Thoracic aorta (tissue), 2 donors: ENCODE measurements at regions not wholly inside any gene's neighbourhood (a gene's known extent, or its start where the extent isn't known, plus 50 kb on each side); places are given as distances from the start of the nearest gene placed in this dataset.

ENCODE experiments used
- ATAC-seq: fragments of 150-250 bp; one replicate; pipeline ENCODE4 v1.8.0; 2017; ENCODE audit warnings: low read depth; ENCODE audit not compliant: insufficient number of reproducible peaks, low FRiP score
- DNase-seq: peaks from one replicate; pipeline ENCODE4 v3.0.0-alpha.2; 2020; ENCODE audit warnings: low spot score
- H3K27ac ChIP-seq, 2 donors: fragments of 200-600 bp; sonication (generic); 1 replicate in 1 of 2; 2 replicates in 1 of 2; pipeline ENCODE4 v1.5.1; 2016; ENCODE audit warnings: mild to moderate bottlenecking in 2 of 2, moderate library complexity in 2 of 2
- H3K27me3 ChIP-seq: fragments of 200-600 bp; sonication (generic); replicated peaks from 2 replicates; pipeline ENCODE4 v1.6.0; 2016; ENCODE audit warnings: mild to moderate bottlenecking; ENCODE audit not compliant: insufficient read depth
- H3K36me3 ChIP-seq: fragments of 200-600 bp; sonication (generic); one replicate; pipeline ENCODE4 v1.5.1; 2016
- H3K4me1 ChIP-seq, 2 donors: fragments of 200-600 bp; sonication (generic); 1 replicate in 1 of 2; 2 replicates in 1 of 2; pipeline versions ENCODE4 v1.5.1 to v1.6.0; 2016; ENCODE audit warnings: low read depth in 2 of 2, mild to moderate bottlenecking in 1 of 2; ENCODE audit not compliant: control insufficient read depth in 1 of 2
- H3K4me3 ChIP-seq: fragments of 200-600 bp; sonication (generic); 2 replicates; pipeline ENCODE4 v1.5.1; 2016; ENCODE audit warnings: mild to moderate bottlenecking
- H3K9me3 ChIP-seq: fragments of 200-600 bp; sonication (generic); 2 replicates; pipeline ENCODE4 v1.5.1; 2016
- CTCF ChIP-seq: fragments of 200-600 bp; sonication (generic); IDR thresholded peaks from one replicate; pipeline ENCODE4 v1.5.1; 2019; ENCODE audit warnings: antibody characterized with exemption

GRCh38 chr9:73665253-73665652 lies 513.6 kb downstream of the ANXA1 start:
- TF ChIP-seq CTCF, result no peak
- no peaks in the 10 kb centered on the region for H3K36me3 ChIP-seq
- no peak overlapping the region for H3K4me3 ChIP-seq
- H3K27me3 ChIP-seq, result no peaks in the 10 kb centered on the region
- H3K4me1 ChIP-seq, result no peaks in the 10 kb centered on the region
- no peak overlapping the region for H3K27ac ChIP-seq
- DNase-seq (no peak), ATAC-seq (no peak)
- H3K9me3 ChIP-seq, result no peaks in the 10 kb centered on the region

- no peak for ATAC-seq
- Histone ChIP-seq H3K36me3 (no peaks in the 10 kb centered on the region), H3K4me3 (no peak overlapping the region), H3K4me1 (no peaks in the 10 kb centered on the region), H3K9me3 (no peaks in the 10 kb centered on the region), H3K27me3 (no peaks in the 10 kb centered on the region), H3K27ac (no peak overlapping the region)
- no peak for TF ChIP-seq CTCF
- no peak for DNase-seq
Measured at GRCh38 chr9:73667749-73668148, 516.1 kb downstream of the ANXA1 start.

- H3K36me3 ChIP-seq, result no peaks in the 10 kb centered on the region
- no peak overlapping the region for H3K27ac ChIP-seq
- H3K9me3 ChIP-seq, result no peaks in the 10 kb centered on the region
- H3K4me1 ChIP-seq, result no peaks in the 10 kb centered on the region
- no peaks in the 10 kb centered on the region for H3K27me3 ChIP-seq
- DNase-seq (no peak), ATAC-seq (no peak)
- TF ChIP-seq CTCF, result no peak
- H3K4me3 ChIP-seq, result no peak overlapping the region
Measured at GRCh38 chr9:73680831-73681230, 529.2 kb downstream of the ANXA1 start.

- no peak for ATAC-seq
- H3K4me3 ChIP-seq, result no peak overlapping the region
Measured at GRCh38 chr9:73682789-73683188, 531.1 kb downstream of the ANXA1 start.

GRCh38 chr9:73683862-73684591 lies 532.4 kb downstream of the ANXA1 start:
- TF ChIP-seq CTCF, result no peak
- Histone ChIP-seq H3K9me3 (no peaks in the 10 kb centered on the region), H3K27me3 (no peaks in the 10 kb centered on the region), H3K36me3 (no peaks in the 10 kb centered on the region), H3K4me1 (no peaks in the 10 kb centered on the region), H3K4me3 (no peak overlapping the region), H3K27ac (no peak overlapping the region)
- ATAC-seq, result no peak
- DNase-seq, result no peak

More at GRCh38 chr9:73682789-73683188, 531.1 kb downstream of the ANXA1 start:
- Histone ChIP-seq H3K4me1 (no peaks in the 10 kb centered on the region), H3K27me3 (no peaks in the 10 kb centered on the region), H3K9me3 (no peaks in the 10 kb centered on the region), H3K27ac (no peak overlapping the region), H3K36me3 (no peaks in the 10 kb centered on the region)
- DNase-seq, result no peak
- no peak for TF ChIP-seq CTCF
